ENCODE measurements at regions not wholly inside any gene's neighbourhood (a gene's known extent, or its start where the extent isn't known, plus 50 kb on each side); places are given as distances from the start of the nearest gene placed in this dataset.

- H3K27ac Mint-ChIP-seq: no peak overlapping the region
These were observed 308.9 kb upstream of the POU3F3 start for GRCh38 chr2:104545055-104545454.

GRCh38 chr2:104546537-104546936, 307.4 kb upstream of the POU3F3 start:
- Mint-ChIP-seq H3K4me3 (no peak overlapping the region), H3K36me3 (no peaks in the 10 kb centered on the region), H3K4me1 (no peaks in the 10 kb centered on the region), H3K27ac (no peak overlapping the region), H3K9me3 (no peaks in the 10 kb centered on the region), H3K27me3 (ENCODE audit: low read depth) (peaks cover 22% of the 10 kb centered on the region)
- no peak for DNase-seq (ENCODE audit: low spot score in 2 of 2, unreplicated experiment in 2 of 2)
- no peak for TF ChIP-seq CTCF (IDR thresholded peaks at IDR 0.05; ENCODE audit: unreplicated experiment)

More at GRCh38 chr2:104545055-104545454, 308.9 kb upstream of the POU3F3 start:
- no peaks in the 10 kb centered on the region for H3K36me3 Mint-ChIP-seq
- H3K4me1 Mint-ChIP-seq: no peaks in the 10 kb centered on the region
- peaks cover 19% of the 10 kb centered on the region for H3K27me3 Mint-ChIP-seq (ENCODE audit: low read depth)
- no peak for TF ChIP-seq CTCF (IDR thresholded peaks at IDR 0.05; ENCODE audit: unreplicated experiment)
- H3K4me3 Mint-ChIP-seq: no peak overlapping the region
- H3K9me3 Mint-ChIP-seq: peaks cover 1% of the 10 kb centered on the region
- no peak for DNase-seq (ENCODE audit: low spot score in 2 of 2, unreplicated experiment in 2 of 2)

GRCh38 chr2:104547221-104547620, 306.7 kb upstream of the POU3F3 start:
- Mint-ChIP-seq H3K27ac (no peak overlapping the region), H3K9me3 (no peaks in the 10 kb centered on the region), H3K27me3 (ENCODE audit: low read depth) (peaks cover 20% of the 10 kb centered on the region), H3K4me3 (no peak overlapping the region), H3K4me1 (no peaks in the 10 kb centered on the region), H3K36me3 (no peaks in the 10 kb centered on the region)
- no peak for DNase-seq (ENCODE audit: low spot score in 2 of 2, unreplicated experiment in 2 of 2)
- TF ChIP-seq CTCF (IDR thresholded peaks at IDR 0.05; ENCODE audit: unreplicated experiment): no peak

- H3K27ac Mint-ChIP-seq: no peak overlapping the region
- H3K4me3 Mint-ChIP-seq: no peak overlapping the region
- no peaks in the 10 kb centered on the region for H3K36me3 Mint-ChIP-seq
- H3K4me1 Mint-ChIP-seq: no peaks in the 10 kb centered on the region
- H3K27me3 Mint-ChIP-seq (ENCODE audit: low read depth): peaks cover 54% of the 10 kb centered on the region
- TF ChIP-seq CTCF (IDR thresholded peaks at IDR 0.05; ENCODE audit: unreplicated experiment): no peak
- no peak for DNase-seq (ENCODE audit: low spot score in 2 of 2, unreplicated experiment in 2 of 2)
- H3K9me3 Mint-ChIP-seq: no peaks in the 10 kb centered on the region
These were observed 292.7 kb upstream of the POU3F3 start for GRCh38 chr2:104561251-104561650.

- H3K9me3 Mint-ChIP-seq: no peaks in the 10 kb centered on the region
These were observed 291.4 kb upstream of the POU3F3 start for GRCh38 chr2:104562537-104562936.

More at GRCh38 chr2:104562537-104562936, 291.4 kb upstream of the POU3F3 start:
- H3K4me1 Mint-ChIP-seq: no peaks in the 10 kb centered on the region
- no peak overlapping the region for H3K27ac Mint-ChIP-seq
- no peaks in the 10 kb centered on the region for H3K36me3 Mint-ChIP-seq
- no peak overlapping the region for H3K4me3 Mint-ChIP-seq
- TF ChIP-seq CTCF (IDR thresholded peaks at IDR 0.05; ENCODE audit: unreplicated experiment): no peak
- H3K27me3 Mint-ChIP-seq (ENCODE audit: low read depth): peaks cover 52% of the 10 kb centered on the region
- no peak for DNase-seq (ENCODE audit: low spot score in 2 of 2, unreplicated experiment in 2 of 2)
